ENCODE measurements at regions not wholly inside any gene's neighbourhood (a gene's known extent, or its start where the extent isn't known, plus 50 kb on each side); places are given as distances from the start of the nearest gene placed in this dataset.

- BruUV-seq (replicated peaks), result no TSS peak
- H3K9me3 ChIP-seq (replicated peaks; ENCODE audit: control insufficient read depth, insufficient read depth, low read depth, low read length), result no peaks in the 10 kb centered on the region; the same call in 1 of the 2 replicates
- H4K20me1 ChIP-seq (replicated peaks; ENCODE audit: control insufficient read depth, insufficient read depth, low read length), result no peaks in the 10 kb centered on the region
- H2AFZ ChIP-seq (ENCODE audit: low read depth, low read length), result no peak overlapping the region
- 0% methylated on average over 2 of the region's 2 CpGs for WGBS (ENCODE audit: insufficient coverage, low coverage, missing lambda C conversion rate)
- TF ChIP-seq MXI1 (IDR thresholded peaks at IDR 0.05; ENCODE audit: low read depth, low read length), result no peak
- no peak for TF ChIP-seq TEAD4 (IDR thresholded peaks at IDR 0.05; ENCODE audit: low read length)
- no peak for TF ChIP-seq TEAD4 (CRISPR knock-in tag; IDR thresholded peaks at IDR 0.05; ENCODE audit: borderline replicate concordance)
- no peak for TF ChIP-seq ZNF23 (CRISPR knock-in tag; IDR thresholded peaks at IDR 0.05)
- FAIRE-seq, result no peak
- ChIA-PET CTCF (ENCODE audit: low intra/inter-chr PET ratio) (no interaction called here), POLR2A (no interaction called here)
- H3K4me1 ChIP-seq (replicated peaks in 1 of 2; ENCODE audit: control insufficient read depth in 2 of 2, insufficient read depth in 2 of 2, low read length in 2 of 2), result no peaks in the 10 kb centered on the region
- no peaks in the 10 kb centered on the region for H3K9me1 ChIP-seq (ENCODE audit: control insufficient read depth, insufficient read depth, low read length)
- no peaks in the 10 kb centered on the region for H3K36me3 ChIP-seq (ENCODE audit: control insufficient read depth, insufficient read depth, low read length)
- intact Hi-C loops (cut with micrococcal nuclease) (no loop called here), in situ Hi-C loops (cut with MboI) (no loop called here)
- no peak for DNase-seq (ENCODE audit: extremely low read depth in 1 of 4, low spot score in 3 of 4)
- no peak for ATAC-seq
- H3K4me2 ChIP-seq (ENCODE audit: insufficient read depth, low read length), result no peak overlapping the region
- no peak overlapping the region for H3K4me3 ChIP-seq
- H3K27ac ChIP-seq (ENCODE audit: extremely low read depth, low read depth, low read length), result no peak overlapping the region
- no peaks in the 10 kb centered on the region for H3K79me2 ChIP-seq (ENCODE audit: control insufficient read depth, insufficient read depth, low read length)
- H3K27me3 ChIP-seq (ENCODE audit: control insufficient read depth in 2 of 2, insufficient read depth in 2 of 2, low read length in 2 of 2), result no peaks in the 10 kb centered on the region
- no peak overlapping the region for H3K9ac ChIP-seq (ENCODE audit: insufficient read depth in 1 of 2, low read depth in 2 of 2, low read length in 2 of 2)
Observed at GRCh38 chr1:232134365-232134764, 495.6 kb downstream of the SIPA1L2 start.

- Histone ChIP-seq H3K36me3 (ENCODE audit: control insufficient read depth, insufficient read depth, low read length) (no peaks in the 10 kb centered on the region), H3K27me3 (ENCODE audit: control insufficient read depth in 2 of 2, insufficient read depth in 2 of 2, low read length in 2 of 2) (no peaks in the 10 kb centered on the region), H2AFZ (ENCODE audit: low read depth, low read length) (no peak overlapping the region), H3K27ac (ENCODE audit: extremely low read depth, low read depth, low read length) (no peak overlapping the region), H3K79me2 (ENCODE audit: control insufficient read depth, insufficient read depth, low read length) (no peaks in the 10 kb centered on the region), H3K4me2 (ENCODE audit: insufficient read depth, low read length) (no peak overlapping the region), H3K9me3 (replicated peaks; ENCODE audit: control insufficient read depth, insufficient read depth, low read depth, low read length) (no peaks in the 10 kb centered on the region), H3K4me1 (replicated peaks in 1 of 2; ENCODE audit: control insufficient read depth in 2 of 2, insufficient read depth in 2 of 2, low read length in 2 of 2) (no peaks in the 10 kb centered on the region), H3K4me3 (no peak overlapping the region), H4K20me1 (replicated peaks; ENCODE audit: control insufficient read depth, insufficient read depth, low read length) (no peaks in the 10 kb centered on the region), H3K9ac (ENCODE audit: insufficient read depth in 1 of 2, low read depth in 2 of 2, low read length in 2 of 2) (no peak overlapping the region), H3K9me1 (ENCODE audit: control insufficient read depth, insufficient read depth, low read length) (no peaks in the 10 kb centered on the region)
- FAIRE-seq (no peak), DNase-seq (ENCODE audit: extremely low read depth in 1 of 4, low spot score in 3 of 4) (no peak), ATAC-seq (no peak)
- POLR2A ChIA-PET, result no interaction called here
- 0% methylated on average over 1 of the region's 1 CpG for WGBS (ENCODE audit: insufficient coverage, low coverage, missing lambda C conversion rate)
- BruUV-seq (replicated peaks), result no TSS peak
- CTCF ChIA-PET (ENCODE audit: low intra/inter-chr PET ratio), result no interaction called here
- intact Hi-C loops (cut with micrococcal nuclease), result no loop called here
- in situ Hi-C loops (cut with MboI), result no loop called here
- TF ChIP-seq CREB3 (tag; conservative IDR thresholded peaks at IDR 0.05; ENCODE audit: low read depth) (no peak), HMGXB4 (CRISPR knock-in tag; IDR thresholded peaks at IDR 0.05) (no peak), ESRRA (IDR thresholded peaks at IDR 0.05; ENCODE audit: borderline replicate concordance, low read depth) (no peak), KDM5B (IDR thresholded peaks at IDR 0.05; ENCODE audit: insufficient replicate concordance, low read depth, low read length) (no peak), HMG20A (CRISPR knock-in tag; conservative IDR thresholded peaks at IDR 0.05) (no peak), ELF1 (tag; IDR thresholded peaks at IDR 0.05) (no peak), HMG20B (CRISPR knock-in tag; IDR thresholded peaks at IDR 0.05) (no peak), ZC3H11A (IDR thresholded peaks at IDR 0.05; ENCODE audit: low read depth, low read length) (no peak), ZNF263 (CRISPR knock-in tag; IDR thresholded peaks at IDR 0.05; ENCODE audit: borderline replicate concordance) (no peak), POLR2AphosphoS2 (IDR thresholded peaks at IDR 0.05; ENCODE audit: low read length) (no peak)
Observed at GRCh38 chr1:232132572-232132971, 497.4 kb downstream of the SIPA1L2 start.

Data from K562 (cell line).